ENCODE measurements at regions not wholly inside any gene's neighbourhood (a gene's known extent, or its start where the extent isn't known, plus 50 kb on each side); places are given as distances from the start of the nearest gene placed in this dataset.

DNA sequence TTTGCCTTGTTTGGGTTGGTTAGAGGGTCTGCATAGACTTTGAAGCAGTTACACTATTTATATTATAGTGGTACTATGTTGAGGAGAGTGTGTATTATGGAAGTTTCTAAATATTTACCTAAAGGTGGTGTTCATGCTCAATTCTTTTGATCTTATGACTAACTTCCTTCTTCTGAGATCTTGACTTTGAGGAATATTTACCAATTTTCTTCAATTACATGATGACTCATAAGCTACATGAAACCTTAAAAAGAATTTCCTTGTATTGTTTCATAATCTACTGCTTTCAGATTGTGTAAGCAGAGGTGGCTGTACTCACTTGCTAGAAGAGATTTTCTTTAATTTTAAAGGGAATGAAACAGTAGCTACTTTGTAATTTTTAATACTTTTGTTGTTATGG lies 276.1 kb downstream of the TAF11L14 start:
- TF ChIP-seq CTCF (conservative IDR thresholded peaks at IDR 0.05; ENCODE audit: low read depth, low read length), result no peak
- no peaks in the 10 kb centered on the region for H3K27me3 ChIP-seq (ENCODE audit: insufficient read depth, low read depth)
- no peaks in the 10 kb centered on the region for H3K79me2 ChIP-seq (ENCODE audit: insufficient read depth, low read depth)
- H3K36me3 ChIP-seq (ENCODE audit: insufficient read depth), result no peaks in the 10 kb centered on the region
- no peaks in the 10 kb centered on the region for H4K20me1 ChIP-seq (ENCODE audit: insufficient read depth)
- no peak overlapping the region for H3K9ac ChIP-seq
- H3K27ac ChIP-seq, result no peak overlapping the region
- H2AFZ ChIP-seq (ENCODE audit: low read depth), result no peak overlapping the region
- no peaks in the 10 kb centered on the region for H3K4me1 ChIP-seq (ENCODE audit: low read depth, poor library complexity, severe bottlenecking)
- no peak overlapping the region for H3K4me2 ChIP-seq
- H3K4me3 ChIP-seq (IDR thresholded peaks at IDR 0.05; ENCODE audit: insufficient read depth, low read depth, low read length), result no peak overlapping the region

DNA sequence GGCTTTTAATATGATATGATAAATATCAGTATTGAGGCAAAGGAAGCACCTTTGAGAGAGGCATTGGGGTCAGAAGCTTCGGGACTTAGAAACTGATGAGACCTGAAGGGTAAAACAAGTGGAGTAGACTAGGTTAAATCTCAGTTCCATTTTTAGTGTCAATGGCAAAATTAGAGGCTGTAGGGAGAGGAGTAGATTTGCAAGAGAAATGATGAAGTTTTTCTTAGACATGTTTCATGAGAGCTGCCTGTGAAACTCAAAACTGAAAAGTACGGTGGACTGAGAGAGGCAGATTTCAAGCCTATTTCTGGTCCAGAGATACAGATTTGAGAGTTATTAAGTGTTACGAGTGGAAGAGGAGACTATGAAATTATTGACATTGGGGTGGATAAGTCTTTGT lies 278.5 kb downstream of the TAF11L14 start:
- no peak overlapping the region for H3K9ac ChIP-seq
- no peaks in the 10 kb centered on the region for H3K36me3 ChIP-seq (ENCODE audit: insufficient read depth)
- no peak overlapping the region for H3K4me3 ChIP-seq (IDR thresholded peaks at IDR 0.05; ENCODE audit: insufficient read depth, low read depth, low read length)
- no peaks in the 10 kb centered on the region for H3K27me3 ChIP-seq (ENCODE audit: insufficient read depth, low read depth)
- no peak overlapping the region for H3K4me2 ChIP-seq
- no peaks in the 10 kb centered on the region for H4K20me1 ChIP-seq (ENCODE audit: insufficient read depth)
- no peak for TF ChIP-seq CTCF (conservative IDR thresholded peaks at IDR 0.05; ENCODE audit: low read depth, low read length)
- H3K4me1 ChIP-seq (ENCODE audit: low read depth, poor library complexity, severe bottlenecking), result no peaks in the 10 kb centered on the region
- no peaks in the 10 kb centered on the region for H3K79me2 ChIP-seq (ENCODE audit: insufficient read depth, low read depth)
- H2AFZ ChIP-seq (ENCODE audit: low read depth), result no peak overlapping the region
- H3K27ac ChIP-seq, result no peak overlapping the region

DNA sequence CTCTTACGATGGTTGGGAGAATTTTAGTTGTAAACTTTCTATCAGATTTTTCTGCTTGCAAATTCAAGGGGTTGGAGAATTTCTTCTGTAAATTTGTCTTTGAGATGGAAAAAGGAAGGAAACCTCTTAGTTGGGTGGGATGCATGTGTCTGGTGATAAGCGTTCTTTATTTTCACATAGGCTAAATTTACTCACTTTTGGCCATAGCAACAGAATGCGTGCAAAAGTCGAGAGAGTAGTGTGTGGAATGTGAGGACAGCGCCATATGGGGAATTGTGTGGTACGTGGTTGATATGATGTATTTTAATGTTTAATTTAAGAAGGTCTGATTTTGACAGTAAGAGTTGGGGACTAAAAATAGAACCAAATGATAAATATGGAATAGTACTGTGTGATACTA lies 282.2 kb downstream of the TAF11L14 start:
- H3K9ac ChIP-seq, result no peak overlapping the region
- H3K4me1 ChIP-seq (ENCODE audit: low read depth, poor library complexity, severe bottlenecking), result no peaks in the 10 kb centered on the region
- H3K79me2 ChIP-seq (ENCODE audit: insufficient read depth, low read depth), result no peaks in the 10 kb centered on the region
- H3K4me3 ChIP-seq (IDR thresholded peaks at IDR 0.05; ENCODE audit: insufficient read depth, low read depth, low read length), result no peak overlapping the region
- no peak overlapping the region for H3K4me2 ChIP-seq
- no peaks in the 10 kb centered on the region for H3K36me3 ChIP-seq (ENCODE audit: insufficient read depth)
- no peaks in the 10 kb centered on the region for H4K20me1 ChIP-seq (ENCODE audit: insufficient read depth)
- no peaks in the 10 kb centered on the region for H3K27me3 ChIP-seq (ENCODE audit: insufficient read depth, low read depth)
- no peak overlapping the region for H3K27ac ChIP-seq
- TF ChIP-seq CTCF (conservative IDR thresholded peaks at IDR 0.05; ENCODE audit: low read depth, low read length), result no peak
- no peak overlapping the region for H2AFZ ChIP-seq (ENCODE audit: low read depth)

DNA sequence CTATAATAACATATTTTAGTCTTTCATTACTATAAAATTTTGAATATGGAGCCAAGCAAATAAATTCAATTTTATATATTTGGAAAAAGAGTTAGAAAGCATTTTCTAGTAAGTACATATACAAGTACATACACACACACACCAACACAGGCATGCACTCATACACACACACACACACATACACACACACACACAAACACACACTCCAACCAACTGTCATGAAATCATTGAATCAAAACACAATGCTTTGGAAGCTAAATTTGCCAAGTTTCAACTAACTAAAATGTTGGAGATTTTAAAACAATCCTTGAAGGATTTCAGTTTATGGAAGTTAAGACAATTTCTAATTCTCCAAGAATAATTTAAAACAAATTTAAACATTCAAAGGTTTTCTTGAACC lies 283.2 kb downstream of the TAF11L14 start:
- no peak for TF ChIP-seq CTCF (conservative IDR thresholded peaks at IDR 0.05; ENCODE audit: low read depth, low read length)
- H3K79me2 ChIP-seq (ENCODE audit: insufficient read depth, low read depth), result no peaks in the 10 kb centered on the region

More for the DNA sequence above, 283.2 kb downstream of the TAF11L14 start:
- H2AFZ ChIP-seq (ENCODE audit: low read depth), result no peak overlapping the region
- no peak overlapping the region for H3K4me3 ChIP-seq (IDR thresholded peaks at IDR 0.05; ENCODE audit: insufficient read depth, low read depth, low read length)
- H3K9ac ChIP-seq, result no peak overlapping the region
- no peak overlapping the region for H3K27ac ChIP-seq
- no peaks in the 10 kb centered on the region for H3K36me3 ChIP-seq (ENCODE audit: insufficient read depth)
- no peaks in the 10 kb centered on the region for H3K4me1 ChIP-seq (ENCODE audit: low read depth, poor library complexity, severe bottlenecking)
- H4K20me1 ChIP-seq (ENCODE audit: insufficient read depth), result no peaks in the 10 kb centered on the region
- no peak overlapping the region for H3K4me2 ChIP-seq
- no peaks in the 10 kb centered on the region for H3K27me3 ChIP-seq (ENCODE audit: insufficient read depth, low read depth)
